GM12878 (cell line): ENCODE measurements at regions not wholly inside any gene's neighbourhood (a gene's known extent, or its start where the extent isn't known, plus 50 kb on each side); places are given as distances from the start of the nearest gene placed in this dataset.

Source experiments
- E2F8 ChIP-seq: fragments of 450-650 bp; IDR thresholded peaks from 2 replicates; pipeline ENCODE4 v1.6.1; 2018; ENCODE audit warnings: mild to moderate bottlenecking, low read depth, moderate library complexity; ENCODE audit not compliant: partially characterized antibody
- RAD21 ChIP-seq: IDR thresholded peaks from 2 replicates; pipeline ENCODE4 v1.6.1; 2011; ENCODE audit warnings: mild to moderate bottlenecking, low read depth, low read length, moderate library complexity; ENCODE audit not compliant: insufficient read depth

- TF ChIP-seq RAD21 = no peak
- no peak for TF ChIP-seq E2F8
Observed at GRCh38 chr3:73296859-73297258, 235.4 kb downstream of the EBLN2 start.
